ENCODE measurements at regions not wholly inside any gene's neighbourhood (a gene's known extent, or its start where the extent isn't known, plus 50 kb on each side); places are given as distances from the start of the nearest gene placed in this dataset.

- no peak for DNase-seq (ENCODE audit: low spot score)
Measured at GRCh38 chr20:40449144-40449690, 239.8 kb downstream of the MAFB start.

DNA sequence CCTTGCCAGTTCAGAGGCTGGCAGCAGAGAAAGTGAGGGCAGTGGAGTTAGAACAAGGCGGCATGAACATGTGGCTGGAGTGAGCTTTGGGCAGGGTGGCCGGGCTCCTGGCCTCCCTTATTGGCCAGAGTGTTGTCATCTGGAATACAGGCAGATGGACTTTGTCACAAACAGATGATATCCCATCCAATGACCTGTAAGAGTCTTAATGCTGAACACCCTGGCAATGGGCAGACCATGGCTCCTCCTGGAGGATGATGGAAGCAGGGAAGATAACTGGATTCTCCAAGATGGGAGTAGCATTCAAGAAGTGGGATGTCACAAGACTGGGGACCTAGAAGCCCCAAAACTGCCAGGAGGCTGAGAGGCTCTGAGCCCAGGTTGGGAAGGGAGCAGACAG, 242.1 kb downstream of the MAFB start:
- DNase-seq (ENCODE audit: low spot score): no peak

DNA sequence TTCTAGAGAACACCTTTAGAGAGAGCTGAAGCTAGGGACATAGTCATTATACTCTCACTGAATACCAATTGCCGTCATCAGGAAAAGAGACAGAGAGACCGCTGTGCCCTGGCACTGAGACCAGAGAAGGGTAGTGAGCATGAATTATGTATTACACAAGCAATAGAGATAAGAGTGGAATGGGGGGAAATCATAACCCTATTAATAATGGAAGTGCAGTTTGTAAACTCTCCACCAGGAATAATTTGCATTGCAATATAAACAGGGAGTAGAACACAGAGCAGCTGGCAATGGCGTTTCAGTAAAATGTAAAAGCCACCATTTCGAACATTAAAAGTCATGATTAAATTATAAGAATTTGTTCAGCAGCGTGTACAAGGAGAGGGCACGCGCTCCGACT, 244.5 kb downstream of the MAFB start:
- no peak for DNase-seq (ENCODE audit: low spot score)

DNA sequence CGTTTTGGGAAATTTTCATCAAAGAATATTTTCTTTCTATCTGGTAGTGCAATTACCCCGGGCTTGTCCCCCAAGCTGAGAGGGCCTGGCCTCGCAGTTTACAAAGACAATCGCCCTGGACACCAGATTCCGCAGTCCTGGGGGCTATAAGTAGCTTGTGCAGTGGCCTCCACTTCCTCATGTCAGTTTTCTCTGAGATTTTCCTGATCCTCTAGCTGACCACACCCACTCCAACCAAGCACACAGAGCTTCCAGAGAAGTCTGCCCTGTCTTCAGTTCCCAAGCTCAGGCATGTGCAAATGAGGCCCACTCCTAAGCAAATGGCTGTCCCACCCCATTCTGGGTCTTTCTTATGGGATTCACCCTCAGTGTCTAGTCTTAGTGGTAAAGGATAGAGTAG, 245.3 kb downstream of the MAFB start:
- DNase-seq (ENCODE audit: low spot score): no peak

DNA sequence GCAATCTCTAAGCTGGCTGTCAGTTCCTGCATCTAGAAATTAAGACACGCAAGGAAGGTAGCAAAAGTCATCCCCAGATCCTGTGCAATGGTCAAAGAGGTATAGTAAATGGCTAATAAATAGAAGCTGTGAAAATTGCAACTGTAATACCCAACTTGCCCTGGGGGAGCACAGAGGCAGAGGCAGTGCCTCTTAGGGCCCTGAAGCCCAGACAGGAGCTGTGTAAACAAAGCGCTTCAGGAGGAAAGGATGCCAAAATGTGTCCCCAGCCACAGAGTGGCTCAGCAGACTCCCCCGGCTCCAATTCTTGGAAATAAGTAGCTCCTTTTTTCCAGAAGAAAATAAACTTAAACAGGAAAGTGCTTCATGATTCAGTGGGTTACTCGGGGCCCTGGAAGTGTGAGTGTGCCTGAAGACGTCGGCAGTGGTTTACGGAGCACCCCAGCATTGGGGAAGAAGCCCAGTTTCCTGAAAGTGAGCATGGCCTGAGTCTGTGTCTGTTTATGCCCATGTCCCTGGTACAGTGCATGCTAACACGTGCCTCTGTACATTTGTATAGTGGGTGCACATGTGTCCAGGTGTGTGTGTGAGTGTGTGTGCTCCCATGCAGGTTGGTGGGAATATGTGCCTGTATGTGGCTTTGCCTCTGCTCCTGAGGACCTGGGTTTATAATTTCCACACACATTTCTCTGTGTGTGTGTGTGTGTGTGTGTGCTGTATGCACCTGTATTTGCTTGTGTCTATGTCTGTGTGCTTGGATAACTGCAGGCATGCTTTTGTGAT, 246.7 kb downstream of the MAFB start:
- DNase-seq (ENCODE audit: low spot score): no peak

GRCh38 chr20:40441771-40442170, 247.3 kb downstream of the MAFB start:
- no peak for DNase-seq (ENCODE audit: low spot score)

DNA sequence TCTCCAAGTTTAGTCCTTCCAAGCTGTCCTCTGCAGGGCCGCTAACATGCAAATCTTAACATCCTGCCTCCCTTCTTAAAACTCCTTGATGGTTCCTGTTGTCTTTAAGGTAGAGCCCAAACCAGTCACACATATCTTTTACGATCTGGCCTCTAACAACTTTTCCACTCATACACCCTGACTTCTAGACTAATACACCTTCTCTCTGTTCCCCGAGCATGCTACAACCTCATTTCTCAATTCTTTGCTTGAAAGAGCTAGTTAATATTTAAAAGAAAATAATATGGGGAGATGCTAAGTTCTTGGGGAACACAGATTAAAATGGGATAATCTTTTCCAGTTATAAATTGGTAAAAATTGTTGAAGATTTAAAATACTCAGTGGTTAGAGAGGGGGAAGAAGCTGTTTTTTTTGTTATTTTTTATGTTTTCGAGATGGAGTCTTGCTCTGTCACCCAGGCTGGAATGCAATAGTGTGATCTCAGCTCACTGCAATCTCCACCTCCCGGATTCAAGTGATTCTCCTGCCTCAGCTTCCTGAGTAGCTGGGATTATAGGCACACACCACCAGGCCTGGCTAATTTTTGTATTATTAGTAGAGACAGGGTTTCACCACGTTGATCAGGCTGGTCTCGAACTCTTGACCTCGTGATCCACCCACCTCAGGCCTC, 250.7 kb downstream of the MAFB start:
- DNase-seq (ENCODE audit: low spot score): no peak

DNA sequence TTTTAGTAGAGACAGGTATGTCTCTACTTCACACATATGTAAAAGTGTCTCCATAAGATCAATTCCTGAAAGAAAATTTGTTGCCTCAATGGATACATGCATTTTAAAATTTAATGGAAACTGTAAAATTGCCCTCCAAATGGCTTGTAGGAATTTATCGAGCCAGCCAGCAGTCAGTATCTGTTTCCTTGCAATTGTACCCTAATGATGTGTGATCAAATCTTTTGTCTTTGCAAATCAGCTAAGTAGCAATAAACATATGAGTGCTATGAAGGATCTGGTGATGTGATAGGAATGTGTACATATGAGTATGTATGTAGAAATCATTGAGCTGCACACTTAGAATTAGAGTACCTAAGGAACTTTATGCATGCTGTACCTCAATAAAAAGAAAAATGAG, 253.0 kb downstream of the MAFB start:
- DNase-seq (ENCODE audit: low spot score): no peak

GRCh38 chr20:40435146-40435895, 253.7 kb downstream of the MAFB start:
- DNase-seq (ENCODE audit: low spot score): no peak

DNA sequence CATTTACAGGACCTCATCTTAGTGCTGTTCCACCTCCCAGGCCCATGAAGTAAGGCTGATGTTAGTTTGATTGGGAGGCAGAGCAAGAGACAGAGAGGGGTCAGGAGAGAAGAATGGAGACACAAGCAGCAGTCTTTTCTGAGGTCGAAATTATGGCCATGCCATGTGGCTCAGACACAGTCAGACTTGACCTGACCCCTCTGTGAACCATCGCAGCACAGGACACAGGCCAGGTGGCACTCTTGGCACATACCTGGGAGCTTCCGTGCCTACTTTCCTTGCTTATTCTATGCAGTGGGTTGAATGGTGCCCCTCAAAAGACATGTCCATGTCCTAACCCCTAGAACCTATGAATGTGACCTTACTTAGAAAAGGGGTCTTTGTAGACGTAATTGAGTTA, 254.9 kb downstream of the MAFB start:
- no peak for DNase-seq (ENCODE audit: low spot score)

GRCh38 chr20:40433341-40433861, 255.6 kb downstream of the MAFB start:
- no peak for DNase-seq (ENCODE audit: low spot score)

- DNase-seq (ENCODE audit: low spot score): no peak
Measured at GRCh38 chr20:40431611-40432010, 257.4 kb downstream of the MAFB start.

- no peak for DNase-seq (ENCODE audit: low spot score)
Measured at GRCh38 chr20:40431112-40431511, 257.9 kb downstream of the MAFB start.

- no peak for DNase-seq (ENCODE audit: low spot score)
Measured at GRCh38 chr20:40427026-40427425, 262.0 kb downstream of the MAFB start.

- no peak for DNase-seq (ENCODE audit: low spot score)
Measured at GRCh38 chr20:40424695-40425094, 264.3 kb downstream of the MAFB start.

DNA sequence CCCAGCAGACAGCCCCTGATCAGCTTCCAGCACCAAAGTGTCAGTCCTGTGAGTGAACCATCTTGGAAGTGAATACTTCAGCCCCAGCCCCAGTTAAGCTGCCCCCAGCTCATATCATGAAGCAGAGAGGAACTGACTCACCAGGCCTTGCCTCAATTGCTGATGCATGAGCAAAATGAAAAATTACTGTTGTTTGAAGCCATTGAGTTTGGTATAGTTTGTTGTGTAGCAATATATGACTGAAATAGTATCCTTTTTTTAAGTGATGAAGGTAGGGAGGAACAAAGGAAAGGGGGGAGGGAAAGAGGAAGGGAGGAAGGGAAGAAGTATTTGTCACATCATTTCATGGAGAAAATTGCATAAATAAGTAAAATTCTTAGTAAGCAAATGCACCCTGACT, 266.4 kb downstream of the MAFB start:
- no peak for DNase-seq (ENCODE audit: low spot score)

- no peak for DNase-seq (ENCODE audit: low spot score)
Measured at GRCh38 chr20:40416274-40416673, 272.8 kb downstream of the MAFB start.

DNA sequence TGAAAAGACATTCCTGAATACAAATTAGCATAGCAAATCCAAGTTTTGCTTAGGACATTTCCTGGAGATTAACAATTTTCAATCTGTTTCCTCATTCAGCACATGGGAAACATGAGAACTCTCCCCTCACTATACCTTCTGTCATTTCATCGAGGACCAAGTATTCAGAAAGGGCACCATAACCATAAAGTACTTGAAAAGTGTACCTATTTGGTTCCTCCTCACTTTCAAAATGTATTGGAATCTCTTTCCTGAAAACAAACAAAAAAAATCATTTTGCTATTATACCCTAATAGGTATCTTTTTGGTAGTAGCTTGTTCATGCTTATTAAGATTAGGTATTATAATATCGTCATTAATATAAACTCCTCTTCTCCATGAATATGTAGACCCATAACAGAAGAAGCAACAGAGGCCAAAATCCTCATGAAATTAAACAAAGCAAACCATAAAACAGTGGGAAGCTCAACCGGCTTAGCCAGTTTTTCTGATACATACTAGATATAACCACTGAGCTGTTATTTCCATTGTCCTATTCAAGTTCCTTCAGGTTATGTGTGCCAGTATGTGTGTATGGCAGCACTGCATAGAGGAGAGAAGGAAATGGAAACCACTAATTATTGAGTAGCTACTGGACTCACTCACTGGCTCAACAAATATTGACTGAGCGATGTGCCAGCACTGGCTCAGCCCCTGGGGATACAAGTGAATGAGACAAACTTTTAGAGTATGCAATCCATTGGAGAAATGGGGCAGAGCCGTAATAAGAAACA, 274.0 kb downstream of the MAFB start:
- no peak for DNase-seq (ENCODE audit: low spot score)

DNA sequence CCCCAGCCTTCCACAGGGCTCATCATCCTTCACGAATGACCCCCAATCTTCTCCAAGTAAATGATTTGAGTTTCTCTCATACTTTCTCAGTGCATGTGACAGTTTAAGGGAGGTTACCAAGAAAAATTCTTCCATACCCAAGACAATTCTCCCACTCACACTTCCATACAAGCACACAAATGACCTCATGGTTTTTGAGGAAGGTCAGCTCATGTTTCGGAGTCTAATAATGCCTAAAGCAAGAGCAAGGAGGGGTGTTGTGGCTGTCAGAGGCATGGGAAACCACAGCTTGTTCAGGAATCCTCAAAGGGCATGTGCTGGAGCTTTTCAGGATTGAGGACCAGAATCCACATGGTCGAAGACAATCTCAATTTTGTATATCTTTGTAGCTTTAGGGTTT, 279.0 kb downstream of the MAFB start:
- no peak for DNase-seq (ENCODE audit: low spot score)

- no peak for DNase-seq (ENCODE audit: low spot score)
Measured at GRCh38 chr20:40397467-40397866, 291.6 kb downstream of the MAFB start.

DNA sequence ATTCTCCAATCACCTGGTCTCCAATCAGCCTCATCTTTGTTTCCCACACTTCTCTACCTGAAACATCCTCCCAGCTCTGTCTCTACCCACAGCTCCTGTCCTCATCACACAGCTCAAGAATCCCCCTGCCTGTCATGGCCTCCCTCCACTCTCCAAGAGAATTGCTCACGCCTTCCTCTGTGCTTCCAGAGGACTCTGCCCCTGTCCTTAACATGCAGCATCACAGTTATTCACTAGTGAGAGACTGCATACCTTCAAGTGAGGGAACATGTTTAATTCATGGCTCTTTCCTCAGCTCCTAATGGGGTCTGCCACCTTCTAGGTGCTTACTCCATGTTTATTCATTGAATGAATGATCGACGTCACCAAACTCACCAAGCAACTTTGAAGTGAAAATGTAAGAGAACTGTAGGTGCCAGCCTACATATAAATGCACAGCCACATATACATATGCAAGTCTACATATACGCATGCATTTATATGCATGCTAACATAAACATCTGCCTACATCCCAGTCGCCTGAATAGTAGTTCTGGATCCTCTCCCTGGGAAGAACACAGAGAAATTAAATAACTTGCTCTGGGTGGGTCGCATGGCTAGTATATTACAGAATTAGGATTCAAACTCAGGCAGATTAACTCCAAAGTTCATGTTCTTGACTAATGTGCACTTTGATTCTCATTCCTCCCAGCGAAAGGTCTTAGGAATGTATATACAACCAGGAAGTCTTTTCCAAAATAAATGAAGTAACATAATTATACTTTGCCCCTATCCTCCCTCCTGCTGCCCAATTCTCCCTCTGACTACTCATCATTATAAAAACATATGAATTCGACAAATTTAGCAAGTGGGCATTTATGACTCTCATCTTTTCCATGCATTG, 295.6 kb downstream of the MAFB start:
- no peak for DNase-seq (ENCODE audit: low spot score)

Measured in Ammon's horn (tissue), 1 donor.